ENCODE measurements at regions not wholly inside any gene's neighbourhood (a gene's known extent, or its start where the extent isn't known, plus 50 kb on each side); places are given as distances from the start of the nearest gene placed in this dataset.

- TF ChIP-seq CTCF (IDR thresholded peaks at IDR 0.05), result no peak
- TF ChIP-seq POLR2A (IDR thresholded peaks at IDR 0.05), result no peak
Observed at GRCh38 chrX:56031409-56031808, 200.7 kb upstream of the KLF8 start.

Measured in lower leg skin (tissue), 3 donors.